ENCODE measurements at regions not wholly inside any gene's neighbourhood (a gene's known extent, or its start where the extent isn't known, plus 50 kb on each side); places are given as distances from the start of the nearest gene placed in this dataset.
A peak's percentile ranks its signal among the peaks of the same experiment; 100 is the strongest.

DNA sequence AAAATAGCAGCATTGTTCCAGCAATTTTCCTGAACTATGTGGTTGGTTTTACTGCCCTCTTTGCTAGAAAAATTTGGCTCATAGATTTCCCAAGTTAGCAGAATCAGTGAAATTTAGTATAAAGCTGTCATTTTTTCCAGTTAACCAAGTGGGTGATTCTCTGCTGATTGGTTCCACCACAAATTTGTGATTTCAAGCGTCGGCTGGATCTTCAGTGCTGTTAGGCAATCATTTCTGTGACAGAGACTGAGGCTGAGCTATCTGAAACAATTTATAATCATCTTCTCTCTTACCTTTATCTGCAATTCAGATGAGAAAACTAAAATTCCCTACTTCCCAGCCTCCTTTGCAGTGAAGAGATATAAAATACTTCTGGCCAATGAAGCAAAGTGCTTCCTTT is 68.6 kb upstream of the OTUD4 start:
- Histone ChIP-seq H3K4me1 (no peaks in the 10 kb centered on the region), H3K4me3 (no peak overlapping the region), H3K36me3 (no peaks in the 10 kb centered on the region), H3K27ac (no peak overlapping the region), H3K27me3 (no peaks in the 10 kb centered on the region), H3K9me3 (no peaks in the 10 kb centered on the region)
- no peak for TF ChIP-seq POLR2A (IDR thresholded peaks at IDR 0.05)
- TF ChIP-seq EP300 (IDR thresholded peaks at IDR 0.05): no peak
- no peak for TF ChIP-seq POLR2AphosphoS5 (IDR thresholded peaks at IDR 0.05)
- TF ChIP-seq, protein P1, sequence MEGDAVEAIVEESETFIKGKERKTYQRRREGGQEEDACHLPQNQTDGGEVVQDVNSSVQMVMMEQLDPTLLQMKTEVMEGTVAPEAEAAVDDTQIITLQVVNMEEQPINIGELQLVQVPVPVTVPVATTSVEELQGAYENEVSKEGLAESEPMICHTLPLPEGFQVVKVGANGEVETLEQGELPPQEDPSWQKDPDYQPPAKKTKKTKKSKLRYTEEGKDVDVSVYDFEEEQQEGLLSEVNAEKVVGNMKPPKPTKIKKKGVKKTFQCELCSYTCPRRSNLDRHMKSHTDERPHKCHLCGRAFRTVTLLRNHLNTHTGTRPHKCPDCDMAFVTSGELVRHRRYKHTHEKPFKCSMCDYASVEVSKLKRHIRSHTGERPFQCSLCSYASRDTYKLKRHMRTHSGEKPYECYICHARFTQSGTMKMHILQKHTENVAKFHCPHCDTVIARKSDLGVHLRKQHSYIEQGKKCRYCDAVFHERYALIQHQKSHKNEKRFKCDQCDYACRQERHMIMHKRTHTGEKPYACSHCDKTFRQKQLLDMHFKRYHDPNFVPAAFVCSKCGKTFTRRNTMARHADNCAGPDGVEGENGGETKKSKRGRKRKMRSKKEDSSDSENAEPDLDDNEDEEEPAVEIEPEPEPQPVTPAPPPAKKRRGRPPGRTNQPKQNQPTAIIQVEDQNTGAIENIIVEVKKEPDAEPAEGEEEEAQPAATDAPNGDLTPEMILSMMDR (IDR thresholded peaks at IDR 0.05): no peak
- intact Hi-C loops (cut with DNase I): no loop called here
- WGBS, 2 donors: 82 to 91% methylated on average over 2 of the region's 2 CpGs
- DNase-seq: no peak

DNA sequence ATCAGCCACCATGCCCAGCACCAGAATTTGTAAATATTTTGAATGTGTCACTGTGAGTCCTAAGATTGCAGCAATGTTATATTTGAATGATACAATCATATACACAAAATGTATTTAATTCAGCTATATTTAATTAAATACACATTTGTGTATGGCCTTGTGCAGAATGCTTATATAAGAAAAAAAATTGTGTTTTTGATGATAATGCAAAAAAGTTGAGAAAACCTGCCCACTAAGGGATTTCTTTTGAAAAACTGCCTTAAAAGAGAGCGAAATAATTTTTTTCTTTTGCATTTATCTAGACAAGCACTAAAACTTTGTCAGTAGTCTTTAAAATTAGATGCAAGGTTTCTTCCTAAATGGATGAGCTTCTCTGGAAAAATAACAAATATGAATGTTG is 68.1 kb upstream of the OTUD4 start:
- Histone ChIP-seq H3K36me3 (no peaks in the 10 kb centered on the region), H3K9me3 (no peaks in the 10 kb centered on the region), H3K27ac (no peak overlapping the region), H3K4me1 (no peaks in the 10 kb centered on the region), H3K4me3 (no peak overlapping the region), H3K27me3 (no peaks in the 10 kb centered on the region)
- 88 to 93% methylated on average over 1 of the region's 1 CpG for WGBS, 2 donors
- intact Hi-C loops (cut with DNase I): no loop called here
- DNase-seq: no peak
- TF ChIP-seq POLR2AphosphoS5 (IDR thresholded peaks at IDR 0.05) (no peak), EP300 (IDR thresholded peaks at IDR 0.05) (no peak), POLR2A (IDR thresholded peaks at IDR 0.05) (no peak)
- TF ChIP-seq, protein P1 (IDR thresholded peaks at IDR 0.05): no peak

DNA sequence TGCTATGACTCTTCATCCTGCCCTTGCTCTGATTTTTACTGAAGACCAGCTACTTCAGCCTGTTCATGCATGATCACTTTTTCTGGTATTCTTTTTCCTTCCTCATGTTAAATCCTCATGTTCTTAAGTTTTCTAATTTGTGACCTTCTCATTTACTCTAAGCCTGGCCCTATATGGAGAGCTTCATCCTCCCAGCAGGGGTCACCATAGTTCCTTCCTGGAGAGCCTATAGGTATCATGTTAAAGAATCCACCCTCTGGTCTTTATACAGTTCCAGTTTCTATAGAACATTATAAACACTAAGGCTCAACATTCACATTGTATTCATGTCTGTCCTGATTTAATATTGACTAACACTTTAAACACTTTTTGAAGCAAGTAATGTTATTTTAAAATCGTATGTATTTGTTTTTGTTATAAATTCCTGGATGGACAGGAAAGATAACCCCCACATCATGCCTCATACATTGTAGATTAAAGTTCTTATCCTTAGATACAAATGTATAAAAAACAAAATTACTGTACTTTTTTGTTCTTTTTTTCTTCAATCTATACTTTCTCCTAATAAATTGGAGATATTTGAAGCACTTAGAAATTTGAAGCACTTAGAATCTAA is 53.8 kb upstream of the OTUD4 start:
- WGBS, 2 donors: 7 to 29% methylated on average over 1 of the region's 1 CpG
- TF ChIP-seq POLR2A (IDR thresholded peaks at IDR 0.05): no peak
- no peak for TF ChIP-seq EP300 (IDR thresholded peaks at IDR 0.05)
- no peak for TF ChIP-seq POLR2AphosphoS5 (IDR thresholded peaks at IDR 0.05)
- TF ChIP-seq, protein P1 (IDR thresholded peaks at IDR 0.05): peak; percentile 7 to 74 (median 41)
- no peaks in the 10 kb centered on the region for H3K9me3 ChIP-seq
- H3K4me1 ChIP-seq: no peaks in the 10 kb centered on the region
- no peak for DNase-seq
- no peaks in the 10 kb centered on the region for H3K27me3 ChIP-seq
- no peak overlapping the region for H3K27ac ChIP-seq
- intact Hi-C loops (cut with DNase I): loop anchor here (2.0 to 5.0 kb wide), 2 partner anchors 323 to 378 kb away; no protein-coding TSS in a partner anchor
- no peaks in the 10 kb centered on the region for H3K36me3 ChIP-seq
- no peak overlapping the region for H3K4me3 ChIP-seq

DNA sequence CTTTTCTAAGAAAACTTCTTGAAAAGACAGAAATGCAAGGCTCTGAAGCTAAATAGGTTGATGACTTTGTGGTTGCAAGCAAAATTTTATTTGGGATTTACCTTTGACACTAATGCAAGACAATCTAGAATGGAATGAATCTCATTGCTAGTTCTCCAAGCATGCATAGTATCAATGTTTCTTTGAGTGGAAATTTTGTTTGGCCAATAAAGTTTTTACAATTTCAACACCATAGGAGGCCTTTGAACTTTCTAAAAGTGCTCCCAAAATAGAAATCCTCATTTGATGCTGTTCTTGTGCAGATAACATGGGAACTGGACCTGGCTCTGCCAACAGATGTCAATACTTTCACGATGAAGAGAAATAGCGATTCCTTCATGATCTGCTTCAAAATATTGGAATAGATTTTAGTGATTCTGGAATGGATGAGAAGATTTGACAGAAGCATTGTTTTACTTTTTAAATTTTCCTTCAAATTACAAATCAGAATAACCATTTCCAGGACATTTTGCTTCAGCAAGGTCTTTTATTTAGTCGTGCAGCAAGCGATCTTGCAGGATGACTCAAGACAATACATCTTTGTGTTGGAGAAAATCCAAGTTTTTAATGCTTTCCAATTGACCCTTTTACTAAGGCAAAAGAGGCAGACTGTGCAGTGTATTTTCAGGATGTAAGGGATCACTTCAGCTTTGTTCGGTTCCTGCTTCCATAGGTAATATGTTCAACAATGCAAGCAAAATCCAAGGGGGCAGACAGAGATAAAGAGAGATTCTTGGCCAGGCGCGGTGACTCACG is 51.7 kb upstream of the OTUD4 start:
- no peaks in the 10 kb centered on the region for H3K4me1 ChIP-seq
- H3K36me3 ChIP-seq: no peaks in the 10 kb centered on the region
- no peaks in the 10 kb centered on the region for H3K27me3 ChIP-seq
- H3K27ac ChIP-seq: no peak overlapping the region
- no peak for DNase-seq
- TF ChIP-seq, protein P1 (IDR thresholded peaks at IDR 0.05): no peak
- TF ChIP-seq POLR2AphosphoS5 (IDR thresholded peaks at IDR 0.05) (no peak), POLR2A (IDR thresholded peaks at IDR 0.05) (no peak), EP300 (IDR thresholded peaks at IDR 0.05) (no peak)
- H3K4me3 ChIP-seq: no peak overlapping the region
- no peaks in the 10 kb centered on the region for H3K9me3 ChIP-seq
- intact Hi-C loops (cut with DNase I): loop anchor here (5.0 kb wide), 1 partner anchor 380 kb away; no protein-coding TSS in a partner anchor
- 79 to 89% methylated on average over 8 of the region's 8 CpGs for WGBS, 2 donors

Data from sigmoid colon (tissue), 6 donors.